Ascending aorta (tissue), 2 donors: ENCODE measurements at regions not wholly inside any gene's neighbourhood (a gene's known extent, or its start where the extent isn't known, plus 50 kb on each side); places are given as distances from the start of the nearest gene placed in this dataset.

Experiments used
- DNase-seq, 2 donors: peaks; one replicate each; pipeline ENCODE4 v3.0.0-alpha.2; 2019; ENCODE audit warnings: low spot score in 2 of 2
- H3K27ac ChIP-seq, 2 donors: fragments of 200-600 bp; sonication (generic); one replicate each; pipeline ENCODE4 v1.5.1; 2016 to 2017; ENCODE audit warnings: mild to moderate bottlenecking in 1 of 2
- H3K27me3 ChIP-seq: fragments of 200-600 bp; sonication (generic); one replicate; pipeline ENCODE4 v1.5.1; 2017
- H3K36me3 ChIP-seq, 2 donors: fragments of 200-600 bp; sonication (generic); one replicate each; pipeline ENCODE4 v1.5.1; 2016
- H3K4me1 ChIP-seq, 2 donors: fragments of 200-600 bp; sonication (generic); one replicate each; pipeline ENCODE4 v1.5.1; 2016 to 2017; ENCODE audit warnings: mild to moderate bottlenecking in 1 of 2
- H3K4me3 ChIP-seq, 2 donors: fragments of 200-600 bp; sonication (generic); one replicate each; pipeline ENCODE4 v1.5.1; 2016 to 2017; ENCODE audit warnings: mild to moderate bottlenecking in 1 of 2
- H3K9me3 ChIP-seq, 2 donors: fragments of 200-600 bp; sonication (generic); one replicate each; pipeline ENCODE4 v1.5.1; 2016
- CTCF ChIP-seq, 3 experiments: fragments of 200-600 bp in 2 of 3; fragments of 450-650 bp in 1 of 3; sonication (generic) in 2 of 3; IDR thresholded peaks; one replicate each; pipeline ENCODE4 v1.5.1; 2016 to 2019; ENCODE audit warnings: antibody characterized with exemption in 3 of 3, mild to moderate bottlenecking in 1 of 3, moderate library complexity in 1 of 3
- intact Hi-C: fragments of 100-400 bp; cut with DNase I; formaldehyde crosslinking; loops from one replicate; pipeline ENCODE4 v1.15.1; 2023

DNA sequence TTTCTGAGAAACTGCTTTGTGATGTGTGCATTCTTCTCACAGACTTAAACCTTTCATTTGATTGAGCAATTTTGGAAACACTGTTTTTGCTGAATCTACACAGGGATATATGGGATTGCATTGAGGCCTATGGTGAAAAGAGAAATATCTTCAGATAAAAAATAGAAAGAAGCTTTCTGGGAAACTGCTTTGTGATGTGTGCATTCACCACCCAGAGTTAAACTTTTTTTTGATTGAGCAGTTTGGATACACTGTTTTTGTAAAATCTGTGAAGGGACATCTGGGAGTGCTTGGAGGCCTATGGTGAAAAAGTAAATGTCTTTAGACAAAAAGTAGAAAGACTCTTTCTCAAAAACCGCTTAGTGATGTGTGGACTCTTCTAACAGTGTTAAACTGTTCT, 1683.8 kb downstream of the UQCRFS1 start:
- Histone ChIP-seq H3K9me3 (peaks cover 22 to 70% of the 10 kb centered on the region in 2 donors), H3K4me1 (no peaks in the 10 kb centered on the region), H3K27ac (no peak overlapping the region), H3K4me3 (no peak overlapping the region), H3K27me3 (no peaks in the 10 kb centered on the region), H3K36me3 (no peaks in the 10 kb centered on the region)
- no peak for TF ChIP-seq CTCF (IDR thresholded peaks at IDR 0.05)
- intact Hi-C loops, result no loop called here
- no peak for DNase-seq

DNA sequence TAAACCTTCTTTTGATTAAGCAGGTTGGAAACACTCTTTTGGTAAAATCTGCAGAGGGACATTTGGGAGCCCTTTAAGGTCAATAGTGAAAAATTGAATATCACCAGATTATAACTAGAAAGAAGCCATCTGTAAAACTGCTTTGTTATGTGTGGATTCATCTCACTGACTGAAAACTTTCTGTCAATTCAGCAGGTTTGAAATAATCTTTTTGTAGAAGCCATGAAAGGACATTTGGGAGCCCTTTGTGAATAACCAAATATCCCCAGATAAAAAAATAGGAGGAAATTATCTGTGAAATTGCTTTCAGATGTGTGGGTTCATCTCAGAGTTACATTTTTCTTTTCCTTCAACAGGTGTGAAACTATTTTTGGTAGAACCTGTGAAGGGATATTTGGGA, 1690.7 kb downstream of the UQCRFS1 start:
- H3K36me3 ChIP-seq, result no peaks in the 10 kb centered on the region
- H3K27me3 ChIP-seq, result no peaks in the 10 kb centered on the region
- H3K4me1 ChIP-seq, result no peaks in the 10 kb centered on the region
- H3K4me3 ChIP-seq, result no peak overlapping the region
- H3K27ac ChIP-seq, result no peak overlapping the region
- no peak for TF ChIP-seq CTCF (IDR thresholded peaks at IDR 0.05)
- peaks cover 0 to 21% of the 10 kb centered on the region in 2 donors for H3K9me3 ChIP-seq
- intact Hi-C loops, result no loop called here
- DNase-seq, result no peak
